HepG2 (cell line): ENCODE measurements at regions not wholly inside any gene's neighbourhood (a gene's known extent, or its start where the extent isn't known, plus 50 kb on each side); places are given as distances from the start of the nearest gene placed in this dataset.

Experiments
- ERF ChIP-seq: IDR thresholded peaks from 2 replicates; pipeline ENCODE4 v1.6.1; 2018; ENCODE audit warnings: missing biosample characterization, missing genetic modification reagents
- GATAD2A ChIP-seq: IDR thresholded peaks from 2 replicates; pipeline ENCODE4 v1.6.1; 2016
- KDM3A ChIP-seq: IDR thresholded peaks from 2 replicates; pipeline ENCODE4 v1.6.1; 2018; ENCODE audit warnings: low read depth, missing compliant biosample characterization
- MTA3 ChIP-seq: sonication (generic); formaldehyde crosslinking; IDR thresholded peaks from 2 replicates; pipeline ENCODE4 v1.4.0; 2020; ENCODE audit warnings: missing genetic modification reagents
- NBN ChIP-seq: fragments of 450-650 bp; conservative IDR thresholded peaks from 2 replicates; pipeline ENCODE4 v1.6.1; 2017
- NKX3-1 ChIP-seq: sonication (generic); formaldehyde crosslinking; IDR thresholded peaks from 2 replicates; pipeline ENCODE4 v1.5.0; 2020; ENCODE audit warnings: missing genetic modification reagents
- NONO ChIP-seq, 2 experiments: fragments of 450-650 bp in 1 of 2; sonication (generic) in 1 of 2; formaldehyde crosslinking in 1 of 2; IDR thresholded peaks in 1 of 2; conservative IDR thresholded peaks in 1 of 2; 2 replicates each; pipeline versions ENCODE4 v1.6.1 to v1.8.0; 2017 to 2022; ENCODE audit warnings: mild to moderate bottlenecking in 1 of 2, missing genetic modification reagents in 1 of 2, moderate library complexity in 1 of 2
- NR2C2 ChIP-seq: sonication (generic); formaldehyde crosslinking; IDR thresholded peaks from 2 replicates; pipeline ENCODE4 v1.4.0; 2020; ENCODE audit warnings: missing genetic modification reagents, mild to moderate bottlenecking, moderate library complexity, borderline replicate concordance
- RNF219 ChIP-seq: sonication (generic); formaldehyde crosslinking; IDR thresholded peaks from 2 replicates; pipeline ENCODE4 v1.5.0; 2020; ENCODE audit warnings: mild to moderate bottlenecking, missing genetic modification reagents
- SKI ChIP-seq: fragments of 450-650 bp; IDR thresholded peaks from one replicate; pipeline ENCODE4 v1.6.1; 2018; ENCODE audit warnings: mild to moderate bottlenecking; ENCODE audit not compliant: partially characterized antibody
- SMAD9 ChIP-seq: sonication (generic); formaldehyde crosslinking; IDR thresholded peaks from 2 replicates; pipeline ENCODE4 v1.5.1; 2020; ENCODE audit warnings: mild to moderate bottlenecking, missing genetic modification reagents
- SP5 ChIP-seq: IDR thresholded peaks from 2 replicates; pipeline ENCODE4 v1.6.1; 2016; ENCODE audit warnings: low read depth, borderline replicate concordance
- TOPORS ChIP-seq: sonication (generic); formaldehyde crosslinking; IDR thresholded peaks from 2 replicates; pipeline ENCODE4 v1.8.0; 2023; ENCODE audit warnings: mild to moderate bottlenecking, missing genetic modification reagents
- WIZ ChIP-seq: sonication (generic); formaldehyde crosslinking; IDR thresholded peaks from 2 replicates; pipeline ENCODE4 v1.5.1; 2020; ENCODE audit warnings: mild to moderate bottlenecking, missing genetic modification reagents
- ZBTB20 ChIP-seq: sonication (generic); formaldehyde crosslinking; IDR thresholded peaks from 2 replicates; pipeline ENCODE4 v1.8.1; 2023; ENCODE audit warnings: missing genetic modification reagents, low read depth, mild to moderate bottlenecking, borderline replicate concordance
- ZNF232 ChIP-seq: sonication (generic); formaldehyde crosslinking; IDR thresholded peaks from 2 replicates; pipeline ENCODE4 v1.4.0; 2020; ENCODE audit warnings: missing genetic modification reagents, borderline replicate concordance
- ZNF598 ChIP-seq: sonication (generic); formaldehyde crosslinking; IDR thresholded peaks from 2 replicates; pipeline ENCODE4 v1.5.1; 2020; ENCODE audit warnings: mild to moderate bottlenecking, missing genetic modification reagents, borderline replicate concordance
- ZNF652 ChIP-seq: IDR thresholded peaks from 2 replicates; pipeline ENCODE4 v1.6.1; 2016; ENCODE audit warnings: low read depth, borderline replicate concordance
- ZNF660 ChIP-seq: sonication (generic); formaldehyde crosslinking; IDR thresholded peaks from 2 replicates; pipeline ENCODE4 v1.5.1; 2020; ENCODE audit warnings: mild to moderate bottlenecking, low read depth, missing genetic modification reagents, borderline replicate concordance
- ZSCAN9 ChIP-seq: IDR thresholded peaks from 2 replicates; pipeline ENCODE4 v1.6.1; 2016; ENCODE audit warnings: borderline replicate concordance
- TF ChIP-seq, protein P1 (sequence below): sonication (generic); formaldehyde crosslinking; IDR thresholded peaks from 2 replicates; pipeline ENCODE4 v1.4.0; 2020; ENCODE audit warnings: missing genetic modification reagents, borderline replicate concordance
- TF ChIP-seq, protein P2 (sequence below): IDR thresholded peaks from 2 replicates; pipeline ENCODE4 v1.6.1; 2016; ENCODE audit warnings: missing compliant biosample characterization, missing genetic modification reagents, borderline replicate concordance

DNA sequence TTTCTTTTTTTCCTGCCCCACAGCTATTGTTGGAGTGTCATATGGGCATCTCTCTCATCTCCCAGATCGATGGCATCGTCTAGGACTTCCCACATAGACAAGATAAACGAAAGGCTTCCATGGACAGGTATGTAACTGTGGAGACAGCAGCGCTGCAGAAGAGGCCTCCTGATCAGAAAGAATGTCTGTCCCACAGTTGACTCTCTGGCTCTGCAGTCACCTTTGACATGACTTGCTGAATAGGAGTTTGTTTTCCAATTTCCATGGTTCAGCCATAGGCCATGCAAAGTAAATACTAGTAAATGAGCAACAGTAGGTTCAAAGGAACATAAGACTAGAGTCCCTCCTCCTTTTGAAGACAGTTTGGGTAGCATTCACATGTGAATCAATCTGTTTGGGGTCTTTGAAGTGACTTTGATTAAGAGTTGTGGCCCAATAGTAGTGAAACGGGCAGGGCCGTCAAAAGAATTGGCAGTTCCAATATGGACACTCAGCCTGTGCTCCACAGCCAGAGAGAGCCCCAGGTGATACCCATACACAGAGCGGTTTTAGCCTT, 134.7 kb upstream of the IFNGR1 start (continued):
- TF ChIP-seq, protein P1, sequence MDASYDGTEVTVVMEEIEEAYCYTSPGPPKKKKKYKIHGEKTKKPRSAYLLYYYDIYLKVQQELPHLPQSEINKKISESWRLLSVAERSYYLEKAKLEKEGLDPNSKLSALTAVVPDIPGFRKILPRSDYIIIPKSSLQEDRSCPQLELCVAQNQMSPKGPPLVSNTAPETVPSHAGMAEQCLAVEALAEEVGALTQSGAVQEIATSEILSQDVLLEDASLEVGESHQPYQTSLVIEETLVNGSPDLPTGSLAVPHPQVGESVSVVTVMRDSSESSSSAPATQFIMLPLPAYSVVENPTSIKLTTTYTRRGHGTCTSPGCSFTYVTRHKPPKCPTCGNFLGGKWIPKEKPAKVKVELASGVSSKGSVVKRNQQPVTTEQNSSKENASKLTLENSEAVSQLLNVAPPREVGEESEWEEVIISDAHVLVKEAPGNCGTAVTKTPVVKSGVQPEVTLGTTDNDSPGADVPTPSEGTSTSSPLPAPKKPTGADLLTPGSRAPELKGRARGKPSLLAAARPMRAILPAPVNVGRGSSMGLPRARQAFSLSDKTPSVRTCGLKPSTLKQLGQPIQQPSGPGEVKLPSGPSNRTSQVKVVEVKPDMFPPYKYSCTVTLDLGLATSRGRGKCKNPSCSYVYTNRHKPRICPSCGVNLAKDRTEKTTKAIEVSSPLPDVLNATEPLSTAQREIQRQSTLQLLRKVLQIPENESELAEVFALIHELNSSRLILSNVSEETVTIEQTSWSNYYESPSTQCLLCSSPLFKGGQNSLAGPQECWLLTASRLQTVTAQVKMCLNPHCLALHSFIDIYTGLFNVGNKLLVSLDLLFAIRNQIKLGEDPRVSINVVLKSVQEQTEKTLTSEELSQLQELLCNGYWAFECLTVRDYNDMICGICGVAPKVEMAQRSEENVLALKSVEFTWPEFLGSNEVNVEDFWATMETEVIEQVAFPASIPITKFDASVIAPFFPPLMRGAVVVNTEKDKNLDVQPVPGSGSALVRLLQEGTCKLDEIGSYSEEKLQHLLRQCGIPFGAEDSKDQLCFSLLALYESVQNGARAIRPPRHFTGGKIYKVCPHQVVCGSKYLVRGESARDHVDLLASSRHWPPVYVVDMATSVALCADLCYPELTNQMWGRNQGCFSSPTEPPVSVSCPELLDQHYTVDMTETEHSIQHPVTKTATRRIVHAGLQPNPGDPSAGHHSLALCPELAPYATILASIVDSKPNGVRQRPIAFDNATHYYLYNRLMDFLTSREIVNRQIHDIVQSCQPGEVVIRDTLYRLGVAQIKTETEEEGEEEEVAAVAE (CRISPR knock-in tag), result peak; percentile 91; the same call in 1 of the 2 replicates
- TF ChIP-seq ZNF232 (CRISPR knock-in tag) (peak; percentile 72; the same call in 1 of the 2 replicates), NR2C2 (CRISPR knock-in tag) (peak; percentile 91), SMAD9 (CRISPR knock-in tag) (no peak), ZBTB20 (peak; percentile 99), NONO (IDR thresholded peaks at IDR 0.05) (no peak), NONO (CRISPR knock-in tag; conservative IDR thresholded peaks at IDR 0.05) (peak; percentile 90), KDM3A (CRISPR knock-in tag) (no peak), ZNF652 (CRISPR knock-in tag) (peak; percentile 82), SKI (peak; percentile 99), NBN (no peak), WIZ (peak; percentile 95), TOPORS (CRISPR knock-in tag) (no peak; the same call in 1 of the 2 replicates), NKX3-1 (CRISPR knock-in tag) (peak; percentile 93), ZNF660 (CRISPR knock-in tag) (no peak), ZSCAN9 (CRISPR knock-in tag) (peak; percentile 88; the same call in 1 of the 2 replicates), ZNF598 (CRISPR knock-in tag) (0 out of 2 replicates have a peak, but pooled peaks have one; percentile 70), SP5 (peak; percentile 100), GATAD2A (CRISPR knock-in tag) (peak; percentile 100), ERF (CRISPR knock-in tag) (peak; percentile 97), MTA3 (CRISPR knock-in tag) (no peak), RNF219 (CRISPR knock-in tag) (peak; percentile 94; the same call in 1 of the 2 replicates)
- TF ChIP-seq, protein P2, sequence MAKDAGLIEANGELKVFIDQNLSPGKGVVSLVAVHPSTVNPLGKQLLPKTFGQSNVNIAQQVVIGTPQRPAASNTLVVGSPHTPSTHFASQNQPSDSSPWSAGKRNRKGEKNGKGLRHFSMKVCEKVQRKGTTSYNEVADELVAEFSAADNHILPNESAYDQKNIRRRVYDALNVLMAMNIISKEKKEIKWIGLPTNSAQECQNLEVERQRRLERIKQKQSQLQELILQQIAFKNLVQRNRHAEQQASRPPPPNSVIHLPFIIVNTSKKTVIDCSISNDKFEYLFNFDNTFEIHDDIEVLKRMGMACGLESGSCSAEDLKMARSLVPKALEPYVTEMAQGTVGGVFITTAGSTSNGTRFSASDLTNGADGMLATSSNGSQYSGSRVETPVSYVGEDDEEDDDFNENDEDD (CRISPR knock-in tag), result peak; percentile 29; the same call in 1 of the 2 replicates
- TF ChIP-seq, all 625 proteins: peak for 350
